Tibial nerve (tissue), 3 donors: ENCODE measurements at regions not wholly inside any gene's neighbourhood (a gene's known extent, or its start where the extent isn't known, plus 50 kb on each side); places are given as distances from the start of the nearest gene placed in this dataset.

ENCODE experiments used
- POLR2A ChIP-seq, 2 donors: fragments of 450-650 bp; IDR thresholded peaks; one replicate each; pipeline ENCODE4 v1.6.1; 2017; ENCODE audit warnings: antibody characterized with exemption in 2 of 2, mild to moderate bottlenecking in 2 of 2, moderate library complexity in 2 of 2
- TF ChIP-seq, protein P1 (sequence below), 5 experiments: fragments of 200-600 bp in 3 of 5; fragments of 450-650 bp in 2 of 5; sonication (generic) in 3 of 5; IDR thresholded peaks; one replicate each; pipeline ENCODE4 v1.5.1; 2016 to 2019; ENCODE audit warnings: antibody characterized with exemption in 5 of 5, mild to moderate bottlenecking in 3 of 5, moderate library complexity in 2 of 5

DNA sequence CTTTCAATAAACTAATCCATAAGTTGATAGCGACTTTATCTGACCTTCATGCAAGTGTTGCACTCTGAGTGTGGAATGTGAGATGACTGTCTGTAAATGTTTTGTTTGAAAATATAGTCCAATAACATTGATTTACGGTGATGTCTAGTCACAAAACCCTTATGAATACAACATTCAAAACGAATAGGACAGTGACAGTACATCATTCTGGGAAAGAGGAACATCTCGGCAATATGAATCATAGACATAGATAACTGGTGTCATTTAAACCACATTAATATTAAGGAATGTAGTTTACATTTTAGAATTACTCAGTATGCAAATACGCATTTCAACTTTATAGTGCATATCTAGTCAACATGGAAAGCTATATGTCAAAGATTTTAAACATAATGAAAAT lies 1311.6 kb upstream of the ADGRL4 start:
- TF ChIP-seq, protein P1, sequence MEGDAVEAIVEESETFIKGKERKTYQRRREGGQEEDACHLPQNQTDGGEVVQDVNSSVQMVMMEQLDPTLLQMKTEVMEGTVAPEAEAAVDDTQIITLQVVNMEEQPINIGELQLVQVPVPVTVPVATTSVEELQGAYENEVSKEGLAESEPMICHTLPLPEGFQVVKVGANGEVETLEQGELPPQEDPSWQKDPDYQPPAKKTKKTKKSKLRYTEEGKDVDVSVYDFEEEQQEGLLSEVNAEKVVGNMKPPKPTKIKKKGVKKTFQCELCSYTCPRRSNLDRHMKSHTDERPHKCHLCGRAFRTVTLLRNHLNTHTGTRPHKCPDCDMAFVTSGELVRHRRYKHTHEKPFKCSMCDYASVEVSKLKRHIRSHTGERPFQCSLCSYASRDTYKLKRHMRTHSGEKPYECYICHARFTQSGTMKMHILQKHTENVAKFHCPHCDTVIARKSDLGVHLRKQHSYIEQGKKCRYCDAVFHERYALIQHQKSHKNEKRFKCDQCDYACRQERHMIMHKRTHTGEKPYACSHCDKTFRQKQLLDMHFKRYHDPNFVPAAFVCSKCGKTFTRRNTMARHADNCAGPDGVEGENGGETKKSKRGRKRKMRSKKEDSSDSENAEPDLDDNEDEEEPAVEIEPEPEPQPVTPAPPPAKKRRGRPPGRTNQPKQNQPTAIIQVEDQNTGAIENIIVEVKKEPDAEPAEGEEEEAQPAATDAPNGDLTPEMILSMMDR (IDR thresholded peaks at IDR 0.05) = no peak
- TF ChIP-seq POLR2A (IDR thresholded peaks at IDR 0.05) = no peak
